ENCODE measurements at regions not wholly inside any gene's neighbourhood (a gene's known extent, or its start where the extent isn't known, plus 50 kb on each side); places are given as distances from the start of the nearest gene placed in this dataset.

DNA sequence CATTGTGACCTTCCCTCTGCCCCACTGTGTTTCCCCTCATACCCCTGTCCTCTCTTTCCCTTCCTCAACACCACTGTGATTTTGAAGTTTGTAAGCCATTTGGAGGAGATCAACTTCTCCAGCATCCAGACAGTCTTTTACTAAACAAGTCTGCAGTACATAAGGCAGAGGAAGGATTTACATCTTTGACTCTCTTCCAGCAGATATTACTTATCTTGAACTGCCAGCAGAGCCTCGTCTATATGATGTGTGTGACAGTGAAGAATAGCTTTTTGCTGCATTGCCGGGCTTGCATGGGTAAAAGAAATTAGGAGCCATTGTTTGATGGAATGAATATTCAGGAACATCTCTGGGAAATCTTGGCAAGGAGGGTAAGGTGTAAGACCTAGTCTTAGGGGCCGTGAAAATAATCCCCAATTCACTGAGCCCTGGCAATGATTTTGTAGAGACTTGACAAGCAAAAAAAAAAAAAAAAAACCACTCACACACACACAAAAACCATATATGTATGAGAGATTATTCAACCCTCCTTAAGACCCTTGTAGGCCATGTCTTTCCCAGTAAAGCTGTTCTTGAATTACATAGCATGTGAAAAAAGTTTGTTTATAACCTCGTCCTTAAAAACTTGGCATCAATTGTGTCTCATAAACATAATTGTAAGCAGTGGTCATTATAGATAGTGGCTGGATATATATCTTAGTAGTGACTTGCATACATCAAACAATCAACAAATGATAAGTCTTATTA, 903.9 kb downstream of the CDH11 start:
- TF ChIP-seq EP300 (IDR thresholded peaks at IDR 0.05), result no peak
- TF ChIP-seq, protein P1, sequence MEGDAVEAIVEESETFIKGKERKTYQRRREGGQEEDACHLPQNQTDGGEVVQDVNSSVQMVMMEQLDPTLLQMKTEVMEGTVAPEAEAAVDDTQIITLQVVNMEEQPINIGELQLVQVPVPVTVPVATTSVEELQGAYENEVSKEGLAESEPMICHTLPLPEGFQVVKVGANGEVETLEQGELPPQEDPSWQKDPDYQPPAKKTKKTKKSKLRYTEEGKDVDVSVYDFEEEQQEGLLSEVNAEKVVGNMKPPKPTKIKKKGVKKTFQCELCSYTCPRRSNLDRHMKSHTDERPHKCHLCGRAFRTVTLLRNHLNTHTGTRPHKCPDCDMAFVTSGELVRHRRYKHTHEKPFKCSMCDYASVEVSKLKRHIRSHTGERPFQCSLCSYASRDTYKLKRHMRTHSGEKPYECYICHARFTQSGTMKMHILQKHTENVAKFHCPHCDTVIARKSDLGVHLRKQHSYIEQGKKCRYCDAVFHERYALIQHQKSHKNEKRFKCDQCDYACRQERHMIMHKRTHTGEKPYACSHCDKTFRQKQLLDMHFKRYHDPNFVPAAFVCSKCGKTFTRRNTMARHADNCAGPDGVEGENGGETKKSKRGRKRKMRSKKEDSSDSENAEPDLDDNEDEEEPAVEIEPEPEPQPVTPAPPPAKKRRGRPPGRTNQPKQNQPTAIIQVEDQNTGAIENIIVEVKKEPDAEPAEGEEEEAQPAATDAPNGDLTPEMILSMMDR (IDR thresholded peaks at IDR 0.05), result no peak
- WGBS, 2 donors, result 53 to 56% methylated on average over 4 of the region's 4 CpGs
- intact Hi-C loops (cut with DNase I), result no loop called here

DNA sequence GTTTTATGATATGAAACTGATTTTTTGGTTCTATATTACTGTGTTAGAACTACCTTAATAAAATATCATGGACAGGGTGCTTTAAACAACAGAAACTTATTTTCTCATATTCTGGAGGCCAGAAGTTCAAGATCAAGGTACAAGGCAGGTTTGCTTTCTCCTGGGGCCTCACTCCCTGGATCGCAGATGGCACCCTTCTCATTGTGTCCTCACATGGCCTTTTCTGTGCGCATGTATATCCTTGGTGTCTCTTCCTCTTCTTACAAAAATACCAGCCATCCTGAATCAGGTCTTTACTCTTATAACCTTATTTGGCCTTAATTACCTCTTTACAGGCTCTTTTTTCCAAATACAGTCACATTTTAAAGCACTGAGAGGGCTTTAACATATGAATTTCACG, 906.1 kb downstream of the CDH11 start:
- intact Hi-C loops (cut with DNase I), result no loop called here
- Histone ChIP-seq H3K4me1 (peaks cover 0 to 5% (median 0%) of the 10 kb centered on the region in 4 donors), H3K4me3 (no peak overlapping the region), H3K27me3 (no peaks in the 10 kb centered on the region), H3K9me3 (no peaks in the 10 kb centered on the region), H3K27ac (no peak overlapping the region), H3K36me3 (no peaks in the 10 kb centered on the region)
- WGBS, 2 donors, result 85 to 92% methylated on average over 3 of the region's 3 CpGs
- no peak for DNase-seq
- TF ChIP-seq EP300 (IDR thresholded peaks at IDR 0.05) (no peak), POLR2A (IDR thresholded peaks at IDR 0.05) (no peak), POLR2AphosphoS5 (IDR thresholded peaks at IDR 0.05) (no peak)
- TF ChIP-seq, protein P1 (IDR thresholded peaks at IDR 0.05), result no peak

More for the DNA sequence above, 903.9 kb downstream of the CDH11 start:
- H3K4me1 ChIP-seq, result no peaks in the 10 kb centered on the region
- no peaks in the 10 kb centered on the region for H3K36me3 ChIP-seq
- no peaks in the 10 kb centered on the region for H3K9me3 ChIP-seq
- H3K27ac ChIP-seq, result no peak overlapping the region
- H3K27me3 ChIP-seq, result no peaks in the 10 kb centered on the region
- H3K4me3 ChIP-seq, result no peak overlapping the region
- no peak for DNase-seq

DNA sequence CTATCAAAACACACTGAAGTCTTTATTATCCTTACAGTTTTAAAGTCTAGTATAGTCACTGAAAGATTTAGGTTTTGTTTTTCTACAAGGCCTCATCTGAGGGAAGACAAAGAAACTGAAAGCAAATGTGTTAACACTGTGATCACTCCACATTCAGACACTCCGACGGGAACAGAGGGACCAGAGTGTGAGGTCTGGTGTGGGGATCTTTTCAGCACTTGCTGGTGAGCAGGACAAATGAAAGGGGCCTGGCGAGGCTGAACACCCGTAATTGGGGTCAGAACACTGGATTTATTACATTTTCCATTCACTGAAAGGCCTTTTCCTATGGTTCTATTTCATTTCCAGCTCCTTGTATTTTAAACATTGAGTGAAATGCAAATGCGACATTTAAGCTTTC, 910.5 kb downstream of the CDH11 start:
- Histone ChIP-seq H3K36me3 (no peaks in the 10 kb centered on the region), H3K4me1 (peaks cover 0 to 5% (median 0%) of the 10 kb centered on the region in 4 donors), H3K9me3 (no peaks in the 10 kb centered on the region), H3K27ac (no peak overlapping the region), H3K27me3 (no peaks in the 10 kb centered on the region), H3K4me3 (no peak overlapping the region)
- DNase-seq, result no peak
- no peak for TF ChIP-seq POLR2A (IDR thresholded peaks at IDR 0.05)
- TF ChIP-seq POLR2AphosphoS5 (IDR thresholded peaks at IDR 0.05), result no peak
- TF ChIP-seq, protein P1 (IDR thresholded peaks at IDR 0.05), result no peak
- no peak for TF ChIP-seq EP300 (IDR thresholded peaks at IDR 0.05)
- 66% methylated on average over 5 of the region's 5 CpGs for WGBS, 2 donors
- intact Hi-C loops (cut with DNase I), result no loop called here

DNA sequence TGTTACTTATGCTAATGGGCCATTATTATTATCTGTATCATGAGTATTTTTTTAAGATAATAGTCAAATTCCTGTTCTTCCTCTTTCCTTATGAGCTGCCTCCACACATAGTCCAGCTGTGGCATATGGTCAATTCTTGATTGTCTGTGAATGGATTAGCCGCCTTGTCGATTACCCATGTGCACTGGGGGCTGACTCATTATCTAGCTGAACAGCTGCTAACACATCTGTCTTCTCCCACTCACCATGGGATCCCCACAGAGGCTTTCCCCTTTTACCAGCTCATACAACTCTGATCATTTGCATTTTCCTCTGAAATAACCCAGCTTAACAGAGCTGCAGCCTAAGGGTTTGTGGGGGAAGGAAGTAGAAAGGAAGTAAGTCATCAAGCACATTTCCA, 915.0 kb downstream of the CDH11 start:
- Histone ChIP-seq H3K27me3 (no peaks in the 10 kb centered on the region), H3K4me3 (no peak overlapping the region), H3K4me1 (peaks cover 0 to 5% (median 0%) of the 10 kb centered on the region in 4 donors), H3K27ac (no peak overlapping the region), H3K36me3 (no peaks in the 10 kb centered on the region), H3K9me3 (no peaks in the 10 kb centered on the region)
- 76 to 80% methylated on average over 2 of the region's 2 CpGs for WGBS, 2 donors
- DNase-seq, result no peak
- TF ChIP-seq POLR2A (IDR thresholded peaks at IDR 0.05) (no peak), POLR2AphosphoS5 (IDR thresholded peaks at IDR 0.05) (no peak), EP300 (IDR thresholded peaks at IDR 0.05) (no peak)
- TF ChIP-seq, protein P1 (IDR thresholded peaks at IDR 0.05), result no peak
- intact Hi-C loops (cut with DNase I), result no loop called here

DNA sequence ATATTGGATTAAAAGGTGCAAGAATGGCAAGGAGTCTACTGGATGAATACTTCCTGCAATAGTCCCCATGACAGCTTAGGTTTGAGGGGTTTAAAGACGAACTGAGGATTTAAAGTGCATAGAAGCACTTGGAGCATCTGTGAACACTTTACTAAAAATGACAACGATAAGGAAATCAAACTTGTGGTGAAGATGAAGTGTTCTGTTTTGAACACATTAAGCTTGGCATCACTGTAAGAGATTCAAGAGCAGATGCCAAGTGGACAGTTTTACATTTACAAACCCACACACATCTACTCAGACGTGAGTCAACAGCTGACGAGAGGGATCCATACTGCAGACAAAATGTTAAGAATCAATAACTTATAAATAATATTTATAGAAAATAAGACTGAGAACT, 918.7 kb downstream of the CDH11 start:
- peaks cover 0 to 3% (median 0%) of the 10 kb centered on the region in 4 donors for H3K4me1 ChIP-seq
- H3K27ac ChIP-seq, result no peak overlapping the region
- TF ChIP-seq POLR2A (IDR thresholded peaks at IDR 0.05), result no peak
- no peak for TF ChIP-seq EP300 (IDR thresholded peaks at IDR 0.05)
- TF ChIP-seq, protein P1 (IDR thresholded peaks at IDR 0.05), result no peak
- no peak for TF ChIP-seq POLR2AphosphoS5 (IDR thresholded peaks at IDR 0.05)
- intact Hi-C loops (cut with DNase I), result no loop called here
- no peak overlapping the region for H3K4me3 ChIP-seq
- H3K36me3 ChIP-seq, result no peaks in the 10 kb centered on the region
- no peak for DNase-seq
- no peaks in the 10 kb centered on the region for H3K27me3 ChIP-seq
- WGBS, 2 donors, result 73 to 84% methylated on average over 4 of the region's 4 CpGs
- H3K9me3 ChIP-seq, result no peaks in the 10 kb centered on the region
